Common myeloid progenitor, CD34-positive (primary cell): ENCODE measurements at regions not wholly inside any gene's neighbourhood (a gene's known extent, or its start where the extent isn't known, plus 50 kb on each side); places are given as distances from the start of the nearest gene placed in this dataset.
"Not testable (repeated sequence)": the region's sequence is repeated elsewhere in the genome, so short reads cannot be mapped to it uniquely, and the experiment has no call there.

Source experiments
- CTCF ChIA-PET: fragments of 350-600 bp; sonication (Branson Sonifier 250); formaldehyde crosslinking; loops from one replicate; lab custom pipeline; 2021; ENCODE audit warnings: antibody characterized with exemption; lab: Charles Lee
- POLR2A ChIA-PET: fragments of 350-600 bp; sonication (Branson Sonifier 250); formaldehyde crosslinking; loops from one replicate; lab custom pipeline; 2021; ENCODE audit warnings: antibody characterized with exemption; lab: Charles Lee
- DNase-seq, 3 donors: peaks; one replicate each; pipeline versions ENCODE4 v3.0.0 to v3.0.0-alpha.2; 2013
- H3K27ac ChIP-seq, 2 experiments: 1 replicate in 1 of 2; 2 replicates in 1 of 2; pipeline ENCODE4 v1.7.0; 2013; ENCODE audit warnings: inconsistent platforms in 2 of 2, low read length in 2 of 2, mild to moderate bottlenecking in 2 of 2, low read depth in 1 of 2, moderate library complexity in 1 of 2; ENCODE audit not compliant: severe bottlenecking in 2 of 2, insufficient read depth in 1 of 2, poor library complexity in 1 of 2
- H3K27me3 ChIP-seq, 5 experiments: replicated peaks in 2 of 5; 1 replicate in 3 of 5; 2 replicates in 2 of 5; pipeline versions ENCODE4 v1.6.1 to v1.7.0; 2013; ENCODE audit warnings: low read length in 4 of 5, mild to moderate bottlenecking in 2 of 5, moderate library complexity in 2 of 5, inconsistent platforms in 1 of 5; ENCODE audit not compliant: insufficient read depth in 5 of 5, control insufficient read depth in 4 of 5
- H3K36me3 ChIP-seq, 4 experiments: 1 replicate in 2 of 4; 2 replicates in 2 of 4; pipeline versions ENCODE4 v1.6.1 to v1.7.0; 2013; ENCODE audit warnings: low read length in 3 of 4, control low read depth in 1 of 4, mild to moderate bottlenecking in 1 of 4; ENCODE audit not compliant: control insufficient read depth in 4 of 4, insufficient read depth in 4 of 4
- H3K4me1 ChIP-seq, 4 experiments: 1 replicate in 3 of 4; 2 replicates in 1 of 4; pipeline versions ENCODE4 v1.6.1 to v1.7.1; 2013; ENCODE audit warnings: low read length in 3 of 4, mild to moderate bottlenecking in 3 of 4, control low read depth in 1 of 4, inconsistent platforms in 1 of 4, moderate library complexity in 1 of 4; ENCODE audit not compliant: control insufficient read depth in 4 of 4, insufficient read depth in 4 of 4; ENCODE audit errors: control extremely low read depth in 1 of 4
- H3K4me3 ChIP-seq, 7 experiments: 1 replicate in 4 of 7; 2 replicates in 3 of 7; pipeline versions ENCODE4 v1.5.1 to v1.7.0; 2013; ENCODE audit warnings: mild to moderate bottlenecking in 7 of 7, low read length in 6 of 7, moderate library complexity in 6 of 7, inconsistent platforms in 2 of 7, low read depth in 2 of 7, control low read depth in 1 of 7; ENCODE audit not compliant: insufficient read depth in 4 of 7, control insufficient read depth in 1 of 7; ENCODE audit errors: extremely low read depth in 1 of 7
- H3K9me3 ChIP-seq, 5 experiments: 1 replicate in 4 of 5; 2 replicates in 1 of 5; pipeline versions ENCODE4 v1.6.1 to v1.7.1; 2013; ENCODE audit warnings: low read length in 4 of 5, mild to moderate bottlenecking in 2 of 5, inconsistent platforms in 1 of 5, low read depth in 1 of 5, moderate library complexity in 1 of 5; ENCODE audit not compliant: control insufficient read depth in 4 of 5, insufficient read depth in 2 of 5; ENCODE audit errors: control extremely low read depth in 1 of 5
- WGBS: methylation state at CpG from one replicate; pipeline ENCODE4 v1.1.5; 2013; ENCODE audit not compliant: insufficient coverage; 5-methylcytosine and 5-hydroxymethylcytosine counted together

DNA sequence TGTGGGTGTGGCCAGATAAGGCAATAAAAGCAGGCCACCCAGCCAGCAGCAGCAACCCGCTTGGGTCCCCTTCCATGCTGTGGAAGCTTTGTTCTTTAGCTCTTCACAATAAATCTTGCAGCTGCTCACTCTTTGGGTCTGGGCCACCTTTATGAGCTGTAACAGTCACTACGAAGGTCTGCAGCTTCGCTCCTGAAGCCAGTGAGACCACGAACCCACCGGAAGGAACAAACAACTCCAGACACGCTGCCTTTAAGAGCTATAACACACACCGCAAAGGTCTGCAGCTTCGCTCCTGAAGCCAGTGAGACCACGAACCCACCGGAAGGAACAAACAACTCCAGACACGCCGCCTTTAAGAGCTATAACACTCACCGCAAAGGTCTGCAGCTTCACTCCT is 172.1 kb upstream of the AGTR1 start:
- H3K27me3 ChIP-seq, H3K36me3 ChIP-seq, H3K4me1 ChIP-seq, H3K4me3 ChIP-seq, H3K9me3 ChIP-seq, POLR2A ChIA-PET, H3K27ac ChIP-seq: not testable (repeated sequence)
- DNase-seq, result peak in 2 of 3 donors; percentile 52 to 65
- 67% methylated on average over 3 of the region's 13 CpGs for WGBS
- CTCF ChIA-PET, result interaction anchor here (1.0 kb wide), 1 partner anchor 11 kb away, joined by 3 read pairs; no protein-coding TSS in a partner anchor

DNA sequence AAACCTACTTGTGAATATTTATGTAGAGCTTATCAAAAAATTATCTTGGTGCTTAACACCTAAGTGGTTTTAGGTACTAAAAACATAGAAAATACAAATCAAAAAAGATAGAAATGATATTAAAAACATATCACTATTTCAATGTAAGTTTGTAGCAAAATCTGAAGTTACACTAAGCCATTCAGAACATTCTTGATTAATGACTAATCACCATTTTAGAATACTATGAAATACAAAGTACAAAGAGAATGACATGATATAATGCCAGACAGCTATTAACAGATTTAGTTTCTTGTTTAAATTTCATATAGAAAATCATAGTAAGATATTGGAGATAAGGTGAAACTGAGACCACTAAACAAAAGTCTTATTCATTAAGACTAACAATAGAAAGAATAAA is 169.7 kb upstream of the AGTR1 start:
- Histone ChIP-seq H3K4me3 (no peak overlapping the region), H3K36me3 (no peaks in the 10 kb centered on the region), H3K27ac (no peak overlapping the region), H3K9me3 (peaks cover 0 to 2% (median 0%) of the 10 kb centered on the region in 5 experiments), H3K27me3 (peaks cover 0 to 2% (median 0%) of the 10 kb centered on the region in 5 experiments), H3K4me1 (no peaks in the 10 kb centered on the region)
- no peak for DNase-seq
- POLR2A ChIA-PET, result no interaction called here
- CTCF ChIA-PET, result no interaction called here

DNA sequence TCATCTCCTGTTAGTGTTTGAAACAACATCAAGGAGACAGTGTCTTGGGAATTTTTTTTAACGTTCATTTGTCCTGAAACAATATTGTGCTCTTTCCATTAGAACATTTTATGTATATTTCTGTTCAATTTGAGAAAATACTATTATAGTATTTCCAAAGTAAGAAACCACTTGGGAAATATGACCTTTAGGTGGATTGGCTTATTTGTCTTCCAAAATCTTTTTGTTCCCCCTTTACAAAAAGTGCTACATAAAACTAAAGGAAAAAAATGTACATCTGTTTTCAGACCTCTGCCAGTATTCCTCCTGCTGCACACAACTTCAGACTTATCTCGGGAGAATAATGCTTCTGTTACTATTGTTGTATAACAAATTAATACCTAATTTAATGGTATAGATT is 165.9 kb upstream of the AGTR1 start:
- ChIA-PET POLR2A (no interaction called here), CTCF (interaction anchor here (0.5 kb wide), 1 partner anchor 1741 kb away, joined by 3 read pairs; no protein-coding TSS in a partner anchor)
- Histone ChIP-seq H3K36me3 (no peaks in the 10 kb centered on the region), H3K4me1 (no peaks in the 10 kb centered on the region), H3K27me3 (peaks cover 0 to 2% (median 0%) of the 10 kb centered on the region in 5 experiments), H3K27ac (no peak overlapping the region), H3K4me3 (no peak overlapping the region), H3K9me3 (no peaks in the 10 kb centered on the region)
- no peak for DNase-seq
- no CpG with 5 or more reads among the region's 2 CpGs for WGBS

DNA sequence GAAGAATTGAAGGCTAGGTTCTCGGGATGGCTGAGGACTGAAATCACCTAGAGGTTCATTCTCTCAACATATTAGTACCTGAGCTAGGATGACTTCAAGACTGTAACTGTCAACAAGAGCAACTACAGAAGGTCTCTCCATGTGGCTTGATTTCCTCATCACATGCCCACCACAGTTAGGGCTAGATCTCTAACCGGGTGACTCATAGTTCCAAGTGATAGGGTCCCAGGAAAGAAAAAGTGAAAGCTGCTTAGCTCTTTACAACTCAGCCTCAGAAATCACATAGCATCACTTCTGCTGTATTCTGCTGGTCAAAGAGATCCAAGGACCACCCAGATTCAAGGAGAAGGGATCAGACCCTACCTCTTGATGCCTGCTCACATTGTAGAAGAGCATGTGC is 165.4 kb upstream of the AGTR1 start:
- Histone ChIP-seq H3K4me3 (no peak overlapping the region), H3K9me3 (no peaks in the 10 kb centered on the region), H3K4me1 (no peaks in the 10 kb centered on the region), H3K36me3 (no peaks in the 10 kb centered on the region), H3K27ac (no peak overlapping the region), H3K27me3 (peaks cover 0 to 2% (median 0%) of the 10 kb centered on the region in 5 experiments)
- peak in 2 of 3 donors; percentile 13 to 14 for DNase-seq
- POLR2A ChIA-PET, result no interaction called here
- CTCF ChIA-PET, result interaction anchor here (0.5 kb wide), 1 partner anchor 1741 kb away, joined by 3 read pairs; no protein-coding TSS in a partner anchor
- 92% methylated on average over 1 of the region's 2 CpGs for WGBS

DNA sequence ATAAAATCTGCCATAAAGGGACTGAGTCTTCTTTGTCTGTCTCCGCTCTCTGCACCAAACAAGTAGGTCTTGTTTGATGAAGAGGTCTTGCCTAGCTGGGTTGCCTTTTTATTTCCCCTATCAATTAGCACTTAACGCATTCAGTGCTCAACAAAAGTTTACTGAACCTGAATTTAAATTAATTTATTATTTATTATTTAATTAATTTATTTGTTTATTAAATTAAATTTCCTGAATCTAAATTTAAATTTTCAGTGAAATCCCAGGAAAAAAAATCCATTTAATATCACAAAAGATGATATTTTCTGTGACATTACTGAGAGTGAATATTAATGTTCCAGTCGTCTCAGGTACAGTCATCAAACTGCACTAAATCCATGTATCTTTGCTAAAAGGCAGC is 164.9 kb upstream of the AGTR1 start:
- Histone ChIP-seq H3K36me3 (no peaks in the 10 kb centered on the region), H3K27ac (no peak overlapping the region), H3K4me1 (no peaks in the 10 kb centered on the region), H3K4me3 (no peak overlapping the region), H3K27me3 (peaks cover 0 to 2% (median 0%) of the 10 kb centered on the region in 5 experiments), H3K9me3 (no peaks in the 10 kb centered on the region)
- no CpG with 5 or more reads among the region's 3 CpGs for WGBS
- ChIA-PET POLR2A (no interaction called here), CTCF (no interaction called here)
- no peak for DNase-seq

DNA sequence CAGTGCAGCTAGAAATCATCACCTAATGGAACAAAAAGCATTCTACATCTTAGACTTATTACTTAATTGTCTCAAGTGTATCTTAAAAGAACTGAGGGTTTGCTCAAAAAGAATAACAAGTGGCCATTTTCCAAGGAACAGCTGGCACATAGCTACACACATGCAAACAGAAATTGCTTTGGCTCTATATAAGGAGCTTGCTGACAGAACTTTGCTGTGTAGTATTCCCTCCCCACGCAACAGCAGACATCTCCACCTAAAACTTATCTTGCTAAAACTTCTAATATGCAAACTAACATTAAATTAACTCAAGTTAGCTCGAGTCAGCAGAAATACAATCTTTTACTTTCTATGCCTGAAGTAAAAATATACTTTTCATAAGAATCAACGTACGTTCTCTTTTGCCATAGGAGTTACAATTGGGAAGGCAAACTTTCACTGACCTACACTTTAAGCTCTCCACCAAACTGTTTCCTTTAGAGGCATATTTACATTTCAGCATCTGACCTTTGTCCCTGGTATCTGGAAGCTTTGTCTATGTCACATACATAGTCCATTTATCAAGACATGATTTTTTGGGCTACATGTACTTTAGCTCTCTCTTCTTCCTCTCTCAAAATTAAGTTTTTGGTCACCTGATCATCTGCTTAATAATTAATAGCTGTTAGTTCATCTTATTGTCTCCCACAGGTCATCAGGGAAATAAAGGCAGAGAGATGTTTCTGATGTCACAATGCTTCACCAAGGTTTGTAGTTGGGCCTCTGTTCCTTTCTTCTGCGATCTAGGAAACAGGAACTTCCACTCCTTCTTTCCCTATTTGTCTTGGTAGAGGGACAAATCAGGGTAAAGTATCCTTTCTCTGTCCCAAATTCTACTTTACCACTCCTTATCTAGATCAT is 163.4 kb upstream of the AGTR1 start:
- POLR2A ChIA-PET, result no interaction called here
- no peak for DNase-seq
- Histone ChIP-seq H3K4me3 (no peak overlapping the region), H3K36me3 (no peaks in the 10 kb centered on the region), H3K27me3 (peaks cover 0 to 2% (median 0%) of the 10 kb centered on the region in 5 experiments), H3K9me3 (no peaks in the 10 kb centered on the region), H3K27ac (no peak overlapping the region), H3K4me1 (no peaks in the 10 kb centered on the region)
- CTCF ChIA-PET, result no interaction called here
- WGBS, result 97% methylated on average over 3 of the region's 5 CpGs

- Histone ChIP-seq H3K27ac (no peak overlapping the region), H3K36me3 (no peaks in the 10 kb centered on the region), H3K9me3 (no peaks in the 10 kb centered on the region), H3K4me3 (no peak overlapping the region), H3K27me3 (peaks cover 0 to 2% (median 0%) of the 10 kb centered on the region in 5 experiments), H3K4me1 (no peaks in the 10 kb centered on the region)
- no peak for DNase-seq
- POLR2A ChIA-PET, result no interaction called here
- CTCF ChIA-PET, result no interaction called here
- 83% methylated on average over 1 of the region's 1 CpG for WGBS
These were observed 162.7 kb upstream of the AGTR1 start for GRCh38 chr3:148535001-148535400.
